Liver (tissue), 8 donors: ENCODE measurements at regions not wholly inside any gene's neighbourhood (a gene's known extent, or its start where the extent isn't known, plus 50 kb on each side); places are given as distances from the start of the nearest gene placed in this dataset.
A peak's percentile ranks its signal among the peaks of the same experiment; 100 is the strongest.

Experiments used
- DNase-seq: peaks from one replicate; pipeline ENCODE4 v3.0.0-alpha.2; 2017; ENCODE audit warnings: low spot score
- H3K27ac ChIP-seq, 2 donors: one replicate each; pipeline ENCODE4 v1.7.0; 2013; ENCODE audit warnings: inconsistent platforms in 2 of 2, low read length in 2 of 2, control low read depth in 1 of 2, low read depth in 1 of 2, mild to moderate bottlenecking in 1 of 2
- H3K27me3 ChIP-seq, 4 donors: one replicate each; pipeline versions ENCODE4 v1.6.1 to v1.7.0; 2013; ENCODE audit warnings: low read length in 3 of 4, inconsistent platforms in 1 of 4, mild to moderate bottlenecking in 1 of 4, moderate library complexity in 1 of 4; ENCODE audit not compliant: control insufficient read depth in 4 of 4, insufficient read depth in 4 of 4
- H3K36me3 ChIP-seq, 4 donors: one replicate each; pipeline versions ENCODE4 v1.6.1 to v1.7.0; 2013; ENCODE audit warnings: low read length in 3 of 4, mild to moderate bottlenecking in 3 of 4, low read depth in 1 of 4, moderate library complexity in 1 of 4; ENCODE audit not compliant: control insufficient read depth in 4 of 4, insufficient read depth in 3 of 4
- H3K4me1 ChIP-seq, 4 donors: one replicate each; pipeline versions ENCODE4 v1.6.1 to v1.7.0; 2013; ENCODE audit warnings: low read length in 3 of 4, mild to moderate bottlenecking in 3 of 4, moderate library complexity in 1 of 4; ENCODE audit not compliant: control insufficient read depth in 4 of 4, insufficient read depth in 4 of 4
- H3K4me3 ChIP-seq, 3 donors: one replicate each; pipeline versions ENCODE4 v1.6.1 to v1.7.0; 2013; ENCODE audit warnings: low read length in 3 of 3, control low read depth in 1 of 3, low read depth in 1 of 3, mild to moderate bottlenecking in 1 of 3
- H3K9ac ChIP-seq, 2 donors: one replicate each; pipeline ENCODE4 v1.7.0; 2013; ENCODE audit warnings: low read length in 2 of 2, mild to moderate bottlenecking in 2 of 2, moderate library complexity in 2 of 2, control low read depth in 1 of 2, low read depth in 1 of 2
- H3K9me3 ChIP-seq, 4 donors: one replicate each; pipeline versions ENCODE4 v1.6.1 to v1.7.0; 2013; ENCODE audit warnings: low read length in 3 of 4; ENCODE audit not compliant: control insufficient read depth in 4 of 4
- ATF3 ChIP-seq: IDR thresholded peaks from 2 replicates; pipeline ENCODE4 v1.6.1; 2016; ENCODE audit warnings: antibody characterized with exemption
- CTCF ChIP-seq: fragments of 150-350 bp; IDR thresholded peaks from 2 replicates; pipeline ENCODE4 v1.5.1; 2017; ENCODE audit warnings: improper control_type of control experiment, low read depth, low read length; ENCODE audit not compliant: missing input control
- EGR1 ChIP-seq, 2 donors: IDR thresholded peaks; 2 replicates each; pipeline ENCODE4 v1.6.1; 2016 to 2018; ENCODE audit warnings: antibody characterized with exemption in 2 of 2, low read depth in 2 of 2
- FOXA1 ChIP-seq: IDR thresholded peaks from 2 replicates; pipeline ENCODE4 v1.6.1; 2016; ENCODE audit warnings: antibody characterized with exemption
- FOXA2 ChIP-seq: IDR thresholded peaks from 2 replicates; pipeline ENCODE4 v1.6.1; 2016; ENCODE audit warnings: antibody characterized with exemption
- GABPA ChIP-seq, 2 donors: IDR thresholded peaks in 1 of 2; conservative IDR thresholded peaks in 1 of 2; 2 replicates each; pipeline ENCODE4 v1.6.1; 2016; ENCODE audit warnings: antibody characterized with exemption in 2 of 2, mild to moderate bottlenecking in 1 of 2, moderate library complexity in 1 of 2
- HNF4A ChIP-seq, 2 donors: conservative IDR thresholded peaks; 2 replicates each; pipeline ENCODE4 v1.6.1; 2016; ENCODE audit warnings: antibody characterized with exemption in 2 of 2, mild to moderate bottlenecking in 2 of 2
- HNF4G ChIP-seq: IDR thresholded peaks from 2 replicates; pipeline ENCODE4 v1.6.1; 2016; ENCODE audit warnings: antibody characterized with exemption
- JUND ChIP-seq, 2 donors: IDR thresholded peaks; 2 replicates each; pipeline ENCODE4 v1.6.1; 2016; ENCODE audit warnings: antibody characterized with exemption in 2 of 2
- MAX ChIP-seq: IDR thresholded peaks from 2 replicates; pipeline ENCODE4 v1.6.1; 2016; ENCODE audit warnings: antibody characterized with exemption
- NR2F2 ChIP-seq: IDR thresholded peaks from 2 replicates; pipeline ENCODE4 v1.6.1; 2016; ENCODE audit warnings: antibody characterized with exemption
- RAD21 ChIP-seq, 2 donors: IDR thresholded peaks; 2 replicates each; pipeline ENCODE4 v1.6.1; 2016; ENCODE audit warnings: antibody characterized with exemption in 2 of 2, mild to moderate bottlenecking in 2 of 2
- REST ChIP-seq: IDR thresholded peaks from 2 replicates; pipeline ENCODE4 v1.6.1; 2016; ENCODE audit warnings: antibody characterized with exemption, mild to moderate bottlenecking
- RXRA ChIP-seq, 2 donors: IDR thresholded peaks; 2 replicates each; pipeline ENCODE4 v1.6.1; 2017 to 2018; ENCODE audit warnings: antibody characterized with exemption in 2 of 2, mild to moderate bottlenecking in 1 of 2
- SP1 ChIP-seq: IDR thresholded peaks from 2 replicates; pipeline ENCODE4 v1.6.1; 2018; ENCODE audit warnings: antibody characterized with exemption, mild to moderate bottlenecking
- TAF1 ChIP-seq: conservative IDR thresholded peaks from 2 replicates; pipeline ENCODE4 v1.6.1; 2016; ENCODE audit warnings: antibody characterized with exemption, mild to moderate bottlenecking
- YY1 ChIP-seq: IDR thresholded peaks from 2 replicates; pipeline ENCODE4 v1.6.1; 2016; ENCODE audit warnings: antibody characterized with exemption, mild to moderate bottlenecking
- ZBTB33 ChIP-seq: IDR thresholded peaks from 2 replicates; pipeline ENCODE4 v1.6.1; 2016; ENCODE audit warnings: antibody characterized with exemption
- WGBS: extraction: QIAGEN DNeasy Blood & Tissue Kit; methylation state at CpG from one replicate; pipeline ENCODE4 v1.1.7; 2013; 5-methylcytosine and 5-hydroxymethylcytosine counted together
- donor health status: healthy.
- donor health status: healthy.
- donor health status: healthy.
- donor health status: healthy.
- donor health status: healthy.

- no peak overlapping the region for H3K27ac ChIP-seq
- H3K9ac ChIP-seq = no peak overlapping the region
- no peak overlapping the region for H3K4me3 ChIP-seq
- H3K4me1 ChIP-seq = peaks cover 0 to 7% (median 0%) of the 10 kb centered on the region in 4 donors
- 98% methylated on average over 1 of the region's 1 CpG for WGBS
- DNase-seq = no peak
- no peaks in the 10 kb centered on the region for H3K9me3 ChIP-seq
- H3K36me3 ChIP-seq = no peaks in the 10 kb centered on the region
- no peak for TF ChIP-seq GABPA (IDR thresholded peaks at IDR 0.05 in 1 of 2, conservative IDR thresholded peaks at IDR 0.05 in 1 of 2)
- no peak for TF ChIP-seq JUND (IDR thresholded peaks at IDR 0.05)
- TF ChIP-seq YY1 = no peak
- TF ChIP-seq ZBTB33 = no peak
- no peak for TF ChIP-seq MAX
- TF ChIP-seq SP1 = no peak
- no peak for TF ChIP-seq CTCF
- TF ChIP-seq ATF3 = no peak
- TF ChIP-seq RXRA (IDR thresholded peaks at IDR 0.05) = no peak
- no peak for TF ChIP-seq TAF1
- TF ChIP-seq EGR1 (IDR thresholded peaks at IDR 0.05; ENCODE audit: low read depth in 2 of 2) = no peak
- TF ChIP-seq HNF4A (conservative IDR thresholded peaks at IDR 0.05) = no peak
- TF ChIP-seq FOXA1 = no peak
- TF ChIP-seq REST = no peak
- no peak for TF ChIP-seq FOXA2
- no peak for TF ChIP-seq HNF4G
- TF ChIP-seq NR2F2 = no peak
- TF ChIP-seq RAD21 (IDR thresholded peaks at IDR 0.05) = no peak
- no peaks in the 10 kb centered on the region for H3K27me3 ChIP-seq
Observed at GRCh38 chr6:40809627-40810026, 222.5 kb upstream of the LRFN2 start.

- H3K27me3 ChIP-seq = no peaks in the 10 kb centered on the region
- no peaks in the 10 kb centered on the region for H3K9me3 ChIP-seq
- DNase-seq = no peak
- 46% methylated on average over 5 of the region's 5 CpGs for WGBS
- peaks cover 0 to 7% (median 0%) of the 10 kb centered on the region in 4 donors for H3K4me1 ChIP-seq
- TF ChIP-seq ATF3 (no peak), RXRA (IDR thresholded peaks at IDR 0.05) (peak; percentile 32 to 51), SP1 (peak; percentile 49), FOXA1 (no peak), HNF4A (conservative IDR thresholded peaks at IDR 0.05) (peak; percentile 84 to 91), RAD21 (IDR thresholded peaks at IDR 0.05) (no peak), ZBTB33 (no peak), JUND (IDR thresholded peaks at IDR 0.05) (no peak), CTCF (no peak), HNF4G (peak; percentile 45), TAF1 (no peak)
- H3K4me3 ChIP-seq = no peak overlapping the region
- H3K27ac ChIP-seq = no peak overlapping the region
- H3K36me3 ChIP-seq = no peaks in the 10 kb centered on the region
- no peak overlapping the region for H3K9ac ChIP-seq
Observed at GRCh38 chr6:40807484-40807883, 220.3 kb upstream of the LRFN2 start.
